Stimulated activated naive CD8-positive, alpha-beta T cell treated with anti-CD3 and anti-CD28 coated beads, Interleukin-15, Interleukin-2, amounts not matched to agents 100 U/mL and 50 U/mL, for 24 hours (primary cell): ENCODE measurements at regions not wholly inside any gene's neighbourhood (a gene's known extent, or its start where the extent isn't known, plus 50 kb on each side); places are given as distances from the start of the nearest gene placed in this dataset.
"Not testable (repeated sequence)": the region's sequence is repeated elsewhere in the genome, so short reads cannot be mapped to it uniquely, and the experiment has no call there.

ENCODE experiments used
- ATAC-seq: fragments of 150-1000 bp; cut with Tn5 transposase; one replicate; pipeline ENCODE4 v1.10.0; 2021
- DNase-seq: peaks from one replicate; pipeline ENCODE4 v3.0.0; 2021

GRCh38 chr5:87138091-87138805, 129.4 kb upstream of the RASA1 start:
- no peak for ATAC-seq
- DNase-seq = no peak

- no peak for DNase-seq
Observed at GRCh38 chr5:87139795-87140194, 127.9 kb upstream of the RASA1 start.

GRCh38 chr5:87141544-87141943, 126.1 kb upstream of the RASA1 start:
- ATAC-seq (no peak), DNase-seq (no peak)

More at GRCh38 chr5:87139795-87140194, 127.9 kb upstream of the RASA1 start:
- ATAC-seq = no peak

- ATAC-seq, DNase-seq: not testable (repeated sequence)
Observed at GRCh38 chr5:87145853-87146252, 121.8 kb upstream of the RASA1 start.

- DNase-seq = no peak
- ATAC-seq = no peak
Observed at GRCh38 chr5:87147441-87147840, 120.2 kb upstream of the RASA1 start.

- ATAC-seq (no peak), DNase-seq (no peak)
Observed at GRCh38 chr5:87150630-87151029, 117.1 kb upstream of the RASA1 start.

- DNase-seq = no peak
- no peak for ATAC-seq
Observed at GRCh38 chr5:87151547-87151946, 116.1 kb upstream of the RASA1 start.

GRCh38 chr5:87152886-87153285, 114.8 kb upstream of the RASA1 start:
- DNase-seq (no peak), ATAC-seq (no peak)

GRCh38 chr5:87154191-87154590, 113.5 kb upstream of the RASA1 start:
- no peak for DNase-seq
- ATAC-seq = no peak

- DNase-seq (no peak), ATAC-seq (no peak)
Observed at GRCh38 chr5:87155106-87155505, 112.6 kb upstream of the RASA1 start.

- ATAC-seq (no peak), DNase-seq (no peak)
Observed at GRCh38 chr5:87156631-87157030, 111.1 kb upstream of the RASA1 start.

- ATAC-seq = no peak
Observed at GRCh38 chr5:87164409-87164808, 103.3 kb upstream of the RASA1 start.

GRCh38 chr5:87169300-87169991, 98.2 kb upstream of the RASA1 start:
- no peak for DNase-seq
- no peak for ATAC-seq

More at GRCh38 chr5:87164409-87164808, 103.3 kb upstream of the RASA1 start:
- no peak for DNase-seq

- ATAC-seq (no peak), DNase-seq (no peak)
Observed at GRCh38 chr5:87170799-87171198, 96.9 kb upstream of the RASA1 start.

GRCh38 chr5:87182649-87183048, 85.0 kb upstream of the RASA1 start:
- ATAC-seq = no peak
- DNase-seq = no peak

GRCh38 chr5:87183896-87184295, 83.8 kb upstream of the RASA1 start:
- ATAC-seq (no peak), DNase-seq (no peak)

- DNase-seq (no peak), ATAC-seq (no peak)
Observed at GRCh38 chr5:87184605-87185004, 83.1 kb upstream of the RASA1 start.

GRCh38 chr5:87185838-87186237, 81.8 kb upstream of the RASA1 start:
- DNase-seq = no peak
- no peak for ATAC-seq

- ATAC-seq = no peak
- no peak for DNase-seq
Observed at GRCh38 chr5:87188391-87188790, 79.3 kb upstream of the RASA1 start.

- ATAC-seq = no peak
- no peak for DNase-seq
Observed at GRCh38 chr5:87190041-87190440, 77.6 kb upstream of the RASA1 start.

GRCh38 chr5:87190687-87191086, 77.0 kb upstream of the RASA1 start:
- DNase-seq (no peak), ATAC-seq (no peak)

- ATAC-seq = no peak
- no peak for DNase-seq
Observed at GRCh38 chr5:87191645-87192044, 76.0 kb upstream of the RASA1 start.

- DNase-seq = peak; percentile 27
- peak; percentile 71 for ATAC-seq
Observed at GRCh38 chr5:87195104-87195591, 72.5 kb upstream of the RASA1 start.

- no peak for ATAC-seq
- no peak for DNase-seq
Observed at GRCh38 chr5:87195616-87196015, 72.1 kb upstream of the RASA1 start.
